ENCODE measurements at regions not wholly inside any gene's neighbourhood (a gene's known extent, or its start where the extent isn't known, plus 50 kb on each side); places are given as distances from the start of the nearest gene placed in this dataset.

DNA sequence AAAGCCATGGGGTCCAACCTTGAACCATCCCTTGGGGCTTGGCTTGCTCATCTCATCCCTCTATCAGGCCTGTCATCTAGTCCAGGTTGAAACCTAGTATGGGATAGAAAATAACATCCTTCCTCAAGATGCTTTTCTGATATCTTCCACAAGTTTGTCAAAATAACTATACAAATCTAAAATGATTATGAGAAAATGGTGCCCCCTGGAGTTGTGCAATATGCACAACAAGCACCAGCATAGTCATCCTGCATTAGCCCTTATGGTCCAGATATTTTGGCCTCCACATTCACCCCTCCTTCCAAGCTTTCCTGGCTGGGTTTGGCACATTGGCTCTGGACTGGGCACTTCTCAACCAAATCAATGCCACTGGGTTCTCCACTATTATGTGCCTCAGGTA is 101.2 kb downstream of the TBX19 start:
- DNase-seq = no peak

GRCh38 chr1:168380945-168381344 is 100.3 kb downstream of the TBX19 start:
- no peak for DNase-seq

GRCh38 chr1:168379104-168379860 is 98.6 kb downstream of the TBX19 start:
- DNase-seq = no peak

GRCh38 chr1:168375566-168376300 is 95.1 kb downstream of the TBX19 start:
- no peak for DNase-seq

DNA sequence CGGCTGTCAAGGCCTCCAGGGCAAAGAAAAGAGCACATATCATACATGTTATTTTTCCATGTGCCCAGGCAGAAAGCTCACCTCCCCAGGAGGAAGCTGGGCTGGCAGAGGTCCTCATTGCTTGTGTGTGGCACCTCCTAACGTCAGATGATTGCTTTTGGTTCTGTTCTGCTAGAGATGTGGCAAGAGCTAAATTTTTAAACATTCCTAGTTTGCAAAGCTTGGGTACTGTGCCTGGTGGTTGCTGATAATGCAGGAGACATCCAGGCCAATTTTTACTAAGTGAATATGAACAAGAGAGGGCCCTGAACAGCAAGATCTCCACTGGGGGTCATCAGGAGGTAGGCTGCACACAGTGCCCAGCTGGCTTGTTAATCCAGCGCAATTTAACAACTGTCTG is 93.9 kb downstream of the TBX19 start:
- no peak for DNase-seq

- no peak for DNase-seq
Measured at GRCh38 chr1:168373869-168374268, 93.2 kb downstream of the TBX19 start.

DNA sequence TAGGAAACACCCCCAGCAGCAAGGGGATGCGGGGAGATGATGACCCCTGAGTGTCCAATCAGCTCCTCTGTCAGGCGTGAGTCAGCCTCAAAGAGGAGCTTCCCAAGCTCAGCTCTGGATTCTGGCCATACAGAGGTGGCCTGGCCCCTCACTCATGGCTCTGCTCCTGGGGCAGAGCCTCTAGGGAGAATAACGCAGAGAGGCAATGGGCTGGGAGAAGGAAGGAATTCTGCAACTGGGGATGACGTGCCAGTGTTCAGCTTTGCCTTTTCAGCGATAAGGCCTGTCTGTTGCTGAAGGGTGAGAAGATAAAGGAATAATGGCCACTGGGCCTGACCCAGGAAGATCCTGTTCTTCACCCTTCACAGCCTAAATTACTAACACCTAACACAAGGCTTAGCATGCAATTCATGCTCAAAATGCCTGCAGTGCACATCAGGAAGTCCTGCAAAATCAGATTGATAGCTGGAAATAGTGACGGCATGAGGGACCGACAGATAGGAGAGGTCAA is 92.2 kb downstream of the TBX19 start:
- DNase-seq = no peak

GRCh38 chr1:168372307-168372706 is 91.6 kb downstream of the TBX19 start:
- no peak for DNase-seq

DNA sequence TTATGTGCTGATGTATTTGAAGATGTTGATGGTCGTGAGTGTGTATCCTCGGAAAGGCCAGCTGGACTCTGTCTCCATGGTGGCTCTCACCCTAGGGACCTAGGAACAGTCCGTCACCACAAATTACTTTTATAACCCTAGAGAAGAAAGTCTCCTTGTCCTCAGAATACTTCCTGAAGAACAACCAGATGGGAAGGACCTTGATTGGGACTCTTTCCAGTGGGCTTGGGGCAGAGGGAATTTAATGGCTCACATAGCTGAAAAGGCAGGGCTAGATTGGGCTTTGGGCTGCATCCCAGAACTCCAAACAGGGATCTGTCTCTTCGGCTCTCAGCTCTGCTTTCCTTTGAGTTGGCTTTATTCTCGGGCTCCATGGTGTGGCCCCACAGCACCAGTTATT is 90.8 kb downstream of the TBX19 start:
- no peak for DNase-seq

DNA sequence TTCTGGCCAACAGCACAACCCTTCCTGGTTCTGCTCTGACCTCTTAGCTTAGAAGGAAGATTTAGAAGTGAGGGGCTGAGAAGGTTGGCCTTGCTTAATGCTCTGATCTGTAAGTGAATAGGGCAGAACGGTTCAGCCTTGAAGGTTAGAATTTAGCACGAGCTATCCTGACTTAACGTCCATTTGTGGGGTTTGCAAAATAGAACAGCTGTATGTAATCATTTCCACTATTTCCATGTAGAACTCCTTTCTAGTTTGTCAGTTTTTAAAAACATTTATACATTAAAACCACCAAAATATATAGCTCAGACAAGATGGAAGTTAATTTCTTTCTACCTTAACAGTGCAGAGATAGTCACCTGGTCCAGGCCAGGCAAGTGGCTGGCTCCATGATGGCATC is 89.9 kb downstream of the TBX19 start:
- DNase-seq = no peak

DNA sequence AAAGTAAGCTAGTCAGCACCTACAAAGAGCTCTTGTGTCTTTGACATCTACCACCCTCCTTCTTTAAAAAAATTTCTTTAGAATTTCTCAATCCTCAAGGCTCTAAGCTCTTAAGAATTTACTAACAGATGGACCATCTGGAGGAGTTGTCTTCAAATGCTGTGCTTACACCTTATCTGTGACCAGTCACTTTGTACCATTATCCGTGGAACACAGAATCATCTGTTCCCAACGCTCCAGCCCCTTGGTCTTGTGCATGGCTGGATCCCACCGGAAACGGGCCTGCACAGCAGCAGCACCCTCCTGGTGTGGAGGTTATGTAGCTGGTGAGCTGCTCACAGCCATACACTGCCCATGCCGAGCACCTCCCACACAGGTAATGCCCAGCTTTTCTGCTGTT is 89.0 kb downstream of the TBX19 start:
- peak; percentile 6 for DNase-seq

- DNase-seq = no peak
Measured at GRCh38 chr1:168368131-168368530, 87.5 kb downstream of the TBX19 start.

- no peak for DNase-seq
Measured at GRCh38 chr1:168365719-168366479, 85.2 kb downstream of the TBX19 start.

Data from NCI-H524 treated with DMSO at 0.1 percent for 48 hours (cell line).